IMR-90 (cell line): ENCODE measurements at regions not wholly inside any gene's neighbourhood (a gene's known extent, or its start where the extent isn't known, plus 50 kb on each side); places are given as distances from the start of the nearest gene placed in this dataset.

Experiments used
- CEBPB ChIP-seq: IDR thresholded peaks from 2 replicates; pipeline ENCODE4 v1.6.1; 2012; ENCODE audit warnings: low read depth, low read length, improper control_type of control experiment
- MAZ ChIP-seq: IDR thresholded peaks from 2 replicates; pipeline ENCODE4 v1.6.1; 2012; ENCODE audit warnings: low read depth, mild to moderate bottlenecking, low read length, improper control_type of control experiment, moderate library complexity, borderline replicate concordance
- MXI1 ChIP-seq: IDR thresholded peaks from 2 replicates; pipeline ENCODE4 v1.6.1; 2012; ENCODE audit warnings: low read depth, mild to moderate bottlenecking, low read length, moderate library complexity, borderline replicate concordance
- POLR2A ChIP-seq: IDR thresholded peaks from 2 replicates; pipeline ENCODE4 v1.6.1; 2012; ENCODE audit warnings: mild to moderate bottlenecking, low read depth, low read length
- RFX5 ChIP-seq: IDR thresholded peaks from 2 replicates; pipeline ENCODE4 v1.8.0; 2012; ENCODE audit warnings: low read depth, mild to moderate bottlenecking, low read length, moderate library complexity
- TF ChIP-seq, protein P1 (sequence below): conservative IDR thresholded peaks from 2 replicates; pipeline ENCODE4 v1.5.1; 2012; ENCODE audit warnings: mild to moderate bottlenecking, low read depth, low read length, improper control_type of control experiment

DNA sequence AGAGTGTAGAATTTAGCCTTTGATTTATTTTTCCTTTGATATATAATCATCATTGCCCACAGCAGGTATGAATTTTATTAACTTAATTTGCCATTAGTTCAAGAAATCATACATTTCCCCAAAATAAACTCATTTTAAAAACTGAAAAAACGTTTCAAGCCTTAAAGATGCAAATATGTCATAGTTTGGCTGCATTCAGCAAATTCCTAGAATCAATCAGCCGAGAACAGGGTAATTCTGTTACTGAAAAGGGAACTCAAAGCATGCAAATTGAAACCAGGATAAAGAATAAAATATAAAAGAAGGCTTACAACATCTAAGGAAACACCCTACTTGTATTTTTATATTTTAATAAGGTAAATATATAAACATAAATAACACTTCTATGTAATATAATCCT, 233.8 kb upstream of the PRKCQ start:
- TF ChIP-seq, protein P1, sequence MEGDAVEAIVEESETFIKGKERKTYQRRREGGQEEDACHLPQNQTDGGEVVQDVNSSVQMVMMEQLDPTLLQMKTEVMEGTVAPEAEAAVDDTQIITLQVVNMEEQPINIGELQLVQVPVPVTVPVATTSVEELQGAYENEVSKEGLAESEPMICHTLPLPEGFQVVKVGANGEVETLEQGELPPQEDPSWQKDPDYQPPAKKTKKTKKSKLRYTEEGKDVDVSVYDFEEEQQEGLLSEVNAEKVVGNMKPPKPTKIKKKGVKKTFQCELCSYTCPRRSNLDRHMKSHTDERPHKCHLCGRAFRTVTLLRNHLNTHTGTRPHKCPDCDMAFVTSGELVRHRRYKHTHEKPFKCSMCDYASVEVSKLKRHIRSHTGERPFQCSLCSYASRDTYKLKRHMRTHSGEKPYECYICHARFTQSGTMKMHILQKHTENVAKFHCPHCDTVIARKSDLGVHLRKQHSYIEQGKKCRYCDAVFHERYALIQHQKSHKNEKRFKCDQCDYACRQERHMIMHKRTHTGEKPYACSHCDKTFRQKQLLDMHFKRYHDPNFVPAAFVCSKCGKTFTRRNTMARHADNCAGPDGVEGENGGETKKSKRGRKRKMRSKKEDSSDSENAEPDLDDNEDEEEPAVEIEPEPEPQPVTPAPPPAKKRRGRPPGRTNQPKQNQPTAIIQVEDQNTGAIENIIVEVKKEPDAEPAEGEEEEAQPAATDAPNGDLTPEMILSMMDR = no peak
- TF ChIP-seq MXI1 = no peak
- TF ChIP-seq RFX5 = no peak
- no peak for TF ChIP-seq CEBPB
- TF ChIP-seq POLR2A = no peak
- TF ChIP-seq MAZ = no peak
